ENCODE measurements at regions not wholly inside any gene's neighbourhood (a gene's known extent, or its start where the extent isn't known, plus 50 kb on each side); places are given as distances from the start of the nearest gene placed in this dataset.
"Not testable (repeated sequence)": the region's sequence is repeated elsewhere in the genome, so short reads cannot be mapped to it uniquely, and the experiment has no call there.

- not testable (repeated sequence) for DNase-seq
These were observed 140.7 kb upstream of the PROK2 start for GRCh38 chr3:71925511-71926261.

GRCh38 chr3:71924721-71925120, 139.8 kb upstream of the PROK2 start:
- DNase-seq: no peak

- no peak for DNase-seq
These were observed 136.1 kb upstream of the PROK2 start for GRCh38 chr3:71921036-71921435.

GRCh38 chr3:71919572-71919971, 134.6 kb upstream of the PROK2 start:
- DNase-seq: no peak

GRCh38 chr3:71917545-71917944, 132.6 kb upstream of the PROK2 start:
- DNase-seq: no peak

- no peak for DNase-seq
These were observed 131.9 kb upstream of the PROK2 start for GRCh38 chr3:71916747-71917369.

- DNase-seq: no peak
These were observed 128.0 kb upstream of the PROK2 start for GRCh38 chr3:71912839-71913495.

GRCh38 chr3:71910108-71910507, 125.2 kb upstream of the PROK2 start:
- DNase-seq: no peak

GRCh38 chr3:71907996-71908395, 123.0 kb upstream of the PROK2 start:
- no peak for DNase-seq

GRCh38 chr3:71906976-71907375, 122.0 kb upstream of the PROK2 start:
- DNase-seq: no peak

GRCh38 chr3:71905426-71905825, 120.5 kb upstream of the PROK2 start:
- no peak for DNase-seq

GRCh38 chr3:71903936-71904335, 119.0 kb upstream of the PROK2 start:
- DNase-seq: no peak

- DNase-seq: no peak
These were observed 118.2 kb upstream of the PROK2 start for GRCh38 chr3:71903112-71903495.

GRCh38 chr3:71902258-71903111, 117.5 kb upstream of the PROK2 start:
- DNase-seq: no peak

- no peak for DNase-seq
These were observed 116.7 kb upstream of the PROK2 start for GRCh38 chr3:71901645-71902044.

- DNase-seq: no peak
These were observed 115.1 kb upstream of the PROK2 start for GRCh38 chr3:71900057-71900456.

- no peak for DNase-seq
These were observed 111.8 kb upstream of the PROK2 start for GRCh38 chr3:71896751-71897150.

- DNase-seq: no peak
These were observed 108.9 kb upstream of the PROK2 start for GRCh38 chr3:71893702-71894479.

GRCh38 chr3:71893122-71893521, 108.2 kb upstream of the PROK2 start:
- no peak for DNase-seq

- DNase-seq: no peak
These were observed 106.5 kb upstream of the PROK2 start for GRCh38 chr3:71891483-71891882.

- no peak for DNase-seq
These were observed 105.5 kb upstream of the PROK2 start for GRCh38 chr3:71890356-71890931.

GRCh38 chr3:71887256-71887655, 102.3 kb upstream of the PROK2 start:
- DNase-seq: no peak
